HepG2 (cell line): ENCODE measurements at regions not wholly inside any gene's neighbourhood (a gene's known extent, or its start where the extent isn't known, plus 50 kb on each side); places are given as distances from the start of the nearest gene placed in this dataset.

ENCODE experiments used
- ATAC-seq: fragments of 200-7000 bp; cut with Tn5 transposase; 3 replicates; pipeline ENCODE4 v1.9.1; 2020; ENCODE audit warnings: mild to moderate bottlenecking, moderate library complexity
- BruUV-seq: library from RNA; stranded (reverse); fragments of 400-500 nt; replicated peaks from 2 replicates; lab custom pipeline; 2021; lab: Mats Ljungman, UMichigan
- CTCF ChIA-PET: fragments of 300-600 bp; formaldehyde crosslinking; extraction: SDS; loops from one replicate; lab custom pipeline; 2021; ENCODE audit warnings: low total read pairs, inconsistent platforms, low intra/inter-chr PET ratio; lab: Yijun Ruan, JAX
- POLR2A ChIA-PET: fragments of 350-600 bp; sonication (Branson Sonifier 250); formaldehyde crosslinking; loops from one replicate; lab custom pipeline; 2020; ENCODE audit warnings: antibody characterized with exemption, inconsistent platforms; lab: Yijun Ruan, JAX
- DNase-seq: peaks from one replicate; pipeline ENCODE4 v3.0.0-alpha.2; 2015; ENCODE audit warnings: low spot score
- FAIRE-seq: peaks from 3 replicates; lab custom pipeline; 2011; peaks lifted over from hg19 to GRCh38; lab: Jason Lieb, UNC
- H2AFZ ChIP-seq: one replicate; pipeline ENCODE4 v1.6.1; 2011; ENCODE audit warnings: low read length, inconsistent platforms
- H3K27ac ChIP-seq: fragments of 300-600 bp; 3 replicates; pipeline ENCODE4 v1.8.0; 2011; ENCODE audit warnings: mixed run types, mild to moderate bottlenecking, mixed read lengths, low read length, inconsistent platforms; ENCODE audit not compliant: insufficient read depth; ENCODE audit errors: extremely low read length
- H3K27me3 ChIP-seq, 2 experiments: fragments of 200-600 bp in 1 of 2; 2 replicates in 1 of 2; 3 replicates in 1 of 2; pipeline versions ENCODE4 v1.6.0 to v1.8.0; 2011; ENCODE audit warnings: low read length in 2 of 2, mild to moderate bottlenecking in 2 of 2, moderate library complexity in 2 of 2, inconsistent platforms in 1 of 2; ENCODE audit not compliant: insufficient read depth in 2 of 2, control insufficient read depth in 1 of 2
- H3K36me3 ChIP-seq, 2 experiments: fragments of 200-600 bp in 1 of 2; replicated peaks in 1 of 2; 2 replicates in 1 of 2; 3 replicates in 1 of 2; pipeline versions ENCODE4 v1.5.1 to v1.8.0; 2011; ENCODE audit warnings: low read length in 2 of 2, inconsistent platforms in 1 of 2; ENCODE audit not compliant: insufficient read depth in 2 of 2, control insufficient read depth in 1 of 2
- H3K4me1 ChIP-seq: 2 replicates; pipeline ENCODE4 v1.5.1; 2012; ENCODE audit warnings: low read length, inconsistent platforms; ENCODE audit not compliant: insufficient read depth
- H3K4me2 ChIP-seq: 2 replicates; pipeline ENCODE4 v1.6.0; 2011; ENCODE audit warnings: low read depth, low read length, inconsistent platforms
- H3K4me3 ChIP-seq, 3 experiments: fragments of 200-600 bp in 1 of 3; sonication (generic), shearing (Covaris generic) in 1 of 3; replicated peaks in 1 of 3; 2 replicates each; pipeline ENCODE4 v1.5.1; 2011 to 2016; ENCODE audit warnings: low read length in 3 of 3, inconsistent platforms in 2 of 3, low read depth in 2 of 3, mild to moderate bottlenecking in 2 of 3, control low read depth in 1 of 3, mixed read lengths in 1 of 3; ENCODE audit not compliant: insufficient read depth in 1 of 3
- H3K79me2 ChIP-seq: one replicate; pipeline ENCODE4 v1.6.1; 2011; ENCODE audit warnings: low read length, inconsistent platforms; ENCODE audit not compliant: insufficient read depth
- H3K9ac ChIP-seq: 2 replicates; pipeline ENCODE4 v1.6.0; 2011; ENCODE audit warnings: mild to moderate bottlenecking, low read depth, low read length, inconsistent platforms; ENCODE audit not compliant: insufficient read depth
- H3K9me3 ChIP-seq: 2 replicates; pipeline ENCODE4 v1.5.1; 2012; ENCODE audit warnings: mild to moderate bottlenecking, low read length
- H4K20me1 ChIP-seq: 2 replicates; pipeline ENCODE4 v1.6.0; 2011; ENCODE audit warnings: inconsistent platforms, mild to moderate bottlenecking, low read length, moderate library complexity; ENCODE audit not compliant: insufficient read depth
- BORCS8-MEF2B ChIP-seq: sonication (generic); formaldehyde crosslinking; IDR thresholded peaks from 2 replicates; pipeline ENCODE4 v1.8.0; 2022; ENCODE audit warnings: mild to moderate bottlenecking, missing genetic modification reagents
- HNRNPK ChIP-seq: fragments of 200-400 bp; formaldehyde crosslinking; IDR thresholded peaks from 2 replicates; pipeline ENCODE4 v1.6.1; 2018; ENCODE audit warnings: low read length, low read depth, moderate library complexity, mild to moderate bottlenecking; ENCODE audit not compliant: poor library complexity, severe bottlenecking
- NFYB ChIP-seq: sonication (generic); formaldehyde crosslinking; IDR thresholded peaks from 2 replicates; pipeline ENCODE4 v1.4.0; 2020; ENCODE audit warnings: missing genetic modification reagents
- PCBP2 ChIP-seq: fragments of 200-400 bp; formaldehyde crosslinking; optimal IDR thresholded peaks from 2 replicates; pipeline ENCODE3; 2018; ENCODE audit warnings: low read length, low read depth; ENCODE audit not compliant: poor library complexity, severe bottlenecking
- SIX4 ChIP-seq: sonication (generic); formaldehyde crosslinking; IDR thresholded peaks from 2 replicates; pipeline ENCODE4 v1.4.0; 2020; ENCODE audit warnings: missing genetic modification reagents
- SMC3 ChIP-seq: IDR thresholded peaks from 2 replicates; pipeline ENCODE4 v1.6.1; 2011; ENCODE audit warnings: low read length, improper control_type of control experiment
- SUZ12 ChIP-seq: fragments of 150-350 bp; IDR thresholded peaks from 2 replicates; pipeline ENCODE4 v1.6.1; 2014; ENCODE audit warnings: low read depth, low read length
- TARDBP ChIP-seq: sonication (generic); formaldehyde crosslinking; IDR thresholded peaks from 2 replicates; pipeline ENCODE4 v1.8.0; 2022; ENCODE audit warnings: mild to moderate bottlenecking, missing genetic modification reagents
- ZMYM3 ChIP-seq: sonication (generic); formaldehyde crosslinking; IDR thresholded peaks from 2 replicates; pipeline ENCODE4 v1.5.1; 2020; ENCODE audit warnings: mild to moderate bottlenecking, missing genetic modification reagents
- ZNF256 ChIP-seq: sonication (generic); formaldehyde crosslinking; conservative IDR thresholded peaks from 2 replicates; pipeline ENCODE4 v1.4.0; 2020; ENCODE audit warnings: missing genetic modification reagents
- WGBS: methylation state at CpG from one replicate; pipeline ENCODE4 v1.1.6; 2017; ENCODE audit warnings: low lambda C conversion rate; 5-methylcytosine and 5-hydroxymethylcytosine counted together
- in situ Hi-C: cut with HindIII; loops from 2 replicates; pipeline ENCODE4 v1.10.0; 2017; ENCODE audit warnings: low pct_unique_long_range_greater_than_20kb; ENCODE audit not compliant: extremely low pct_ligation_motif_present
- intact Hi-C: fragments of 100-400 bp; cut with micrococcal nuclease; formaldehyde crosslinking; loops from one replicate; pipeline ENCODE4 v1.10.0; 2022; ENCODE audit not compliant: unreplicated experiment
- TF ChIP-seq, protein P1 (sequence below): IDR thresholded peaks from 2 replicates; pipeline ENCODE4 v1.6.1; 2012; ENCODE audit warnings: inconsistent platforms
- TF ChIP-seq, protein P2 (sequence below): sonication (generic); formaldehyde crosslinking; conservative IDR thresholded peaks from 2 replicates; pipeline ENCODE4 v1.4.0; 2020; ENCODE audit warnings: mild to moderate bottlenecking, missing genetic modification reagents, moderate library complexity

DNA sequence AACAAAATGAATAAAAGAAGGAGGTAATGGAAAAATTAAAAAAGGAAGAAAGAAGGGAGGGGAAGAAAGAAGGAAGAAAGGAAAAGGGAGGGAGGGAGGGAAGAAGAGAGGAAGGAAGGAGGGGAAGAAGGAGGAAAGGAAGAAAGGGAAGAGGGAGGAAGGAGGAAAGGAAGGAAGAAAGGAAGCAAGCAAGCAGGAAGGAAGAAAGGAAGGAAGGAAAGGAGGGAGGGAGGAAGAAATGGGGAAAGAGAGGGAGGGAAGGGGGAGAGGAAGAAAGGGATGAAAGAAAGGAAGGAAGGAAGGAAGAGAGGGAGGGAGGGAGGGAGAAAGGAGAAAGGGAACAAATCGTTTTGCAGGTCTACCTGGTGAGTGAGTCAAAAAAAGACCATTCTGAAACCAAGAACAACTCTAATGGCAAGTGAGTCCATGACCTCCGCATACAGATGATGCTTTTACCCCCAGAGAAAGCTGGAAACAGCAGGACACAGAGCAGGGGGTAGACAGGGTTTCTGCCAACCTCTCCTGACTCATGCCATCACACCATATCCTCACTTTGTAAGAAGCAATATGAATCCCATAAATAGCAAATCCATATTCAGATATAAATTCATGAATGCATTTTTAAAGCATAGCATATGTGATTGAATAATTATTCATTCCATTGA, 1112.9 kb upstream of the AUTS2 start:
- Histone ChIP-seq H3K9me3 (peaks cover 13% of the 10 kb centered on the region), H3K4me1 (no peaks in the 10 kb centered on the region), H2AFZ (no peak overlapping the region), H3K27me3 (no peaks in the 10 kb centered on the region), H4K20me1 (no peaks in the 10 kb centered on the region), H3K27ac (no peak overlapping the region), H3K4me2 (no peak overlapping the region), H3K9ac (no peak overlapping the region), H3K79me2 (no peaks in the 10 kb centered on the region), H3K4me3 (no peak overlapping the region), H3K36me3 (no peaks in the 10 kb centered on the region)
- no peak for ATAC-seq
- ChIA-PET POLR2A (no interaction called here), CTCF (no interaction called here)
- no TSS peak for BruUV-seq
- 20% methylated on average over 2 of the region's 2 CpGs for WGBS
- intact Hi-C loops, result no loop called here
- no peak for FAIRE-seq
- DNase-seq, result no peak
- in situ Hi-C loops, result no loop called here
- TF ChIP-seq TARDBP, result no peak
- TF ChIP-seq SMC3, result no peak
- TF ChIP-seq PCBP2, result peak; percentile 67
- TF ChIP-seq HNRNPK, result peak; percentile 69

DNA sequence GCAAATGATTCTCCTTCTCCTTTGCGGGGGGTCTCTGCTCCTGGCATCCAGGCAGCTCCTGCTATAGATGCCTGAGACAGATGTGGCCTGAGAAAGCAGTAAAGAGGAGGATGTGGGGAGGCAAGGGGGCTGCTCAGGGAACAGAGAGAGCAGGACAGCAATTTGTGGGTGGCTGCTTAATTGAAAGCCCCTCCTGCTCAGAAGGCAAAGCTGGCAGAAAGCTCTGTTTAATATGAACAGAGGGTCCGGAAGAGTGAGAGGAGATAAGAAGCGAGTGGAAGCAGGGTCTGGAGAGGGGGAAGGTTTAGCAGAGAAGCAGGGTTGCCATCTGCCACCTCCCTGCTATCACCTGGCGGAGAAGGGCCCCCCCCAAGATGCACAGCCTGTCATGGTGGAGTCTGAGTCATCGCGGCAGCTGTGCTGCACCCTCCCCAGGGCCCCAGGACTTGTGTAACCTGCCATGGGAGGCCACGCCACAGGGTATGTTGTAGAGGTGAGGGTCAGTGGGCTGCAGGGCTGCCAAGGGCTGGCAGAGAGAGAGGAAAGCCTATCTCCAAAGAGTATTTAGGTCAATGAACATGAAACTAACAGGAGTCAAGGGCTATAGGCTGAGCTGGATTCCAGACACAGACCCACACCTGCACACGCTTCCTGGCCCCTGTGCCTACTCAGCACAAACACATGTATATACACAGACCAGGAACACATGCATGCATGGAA, 1109.8 kb upstream of the AUTS2 start:
- FAIRE-seq (no peak), DNase-seq (no peak), ATAC-seq (no peak)
- no peaks in the 10 kb centered on the region for H4K20me1 ChIP-seq
- BruUV-seq, result no TSS peak
- no peaks in the 10 kb centered on the region for H3K79me2 ChIP-seq
- H3K36me3 ChIP-seq, result no peaks in the 10 kb centered on the region
- no peak overlapping the region for H3K27ac ChIP-seq
- no peaks in the 10 kb centered on the region for H3K27me3 ChIP-seq
- H3K4me2 ChIP-seq, result no peak overlapping the region
- no peaks in the 10 kb centered on the region for H3K4me1 ChIP-seq
- 29% methylated on average over 8 of the region's 8 CpGs for WGBS
- in situ Hi-C loops, result no loop called here
- POLR2A ChIA-PET, result no interaction called here
- peaks cover 42% of the 10 kb centered on the region for H3K9me3 ChIP-seq
- H3K9ac ChIP-seq, result no peak overlapping the region
- no peak overlapping the region for H2AFZ ChIP-seq
- no peak overlapping the region for H3K4me3 ChIP-seq
- CTCF ChIA-PET, result no interaction called here
- intact Hi-C loops, result no loop called here
- TF ChIP-seq, protein P1, sequence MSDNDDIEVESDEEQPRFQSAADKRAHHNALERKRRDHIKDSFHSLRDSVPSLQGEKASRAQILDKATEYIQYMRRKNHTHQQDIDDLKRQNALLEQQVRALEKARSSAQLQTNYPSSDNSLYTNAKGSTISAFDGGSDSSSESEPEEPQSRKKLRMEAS, result no peak
- TF ChIP-seq NFYB (CRISPR knock-in tag) (no peak), ZMYM3 (CRISPR knock-in tag) (no peak), BORCS8-MEF2B (CRISPR knock-in tag) (no peak), SIX4 (no peak), ZNF256 (CRISPR knock-in tag) (no peak), SUZ12 (no peak)
- TF ChIP-seq, protein P2, sequence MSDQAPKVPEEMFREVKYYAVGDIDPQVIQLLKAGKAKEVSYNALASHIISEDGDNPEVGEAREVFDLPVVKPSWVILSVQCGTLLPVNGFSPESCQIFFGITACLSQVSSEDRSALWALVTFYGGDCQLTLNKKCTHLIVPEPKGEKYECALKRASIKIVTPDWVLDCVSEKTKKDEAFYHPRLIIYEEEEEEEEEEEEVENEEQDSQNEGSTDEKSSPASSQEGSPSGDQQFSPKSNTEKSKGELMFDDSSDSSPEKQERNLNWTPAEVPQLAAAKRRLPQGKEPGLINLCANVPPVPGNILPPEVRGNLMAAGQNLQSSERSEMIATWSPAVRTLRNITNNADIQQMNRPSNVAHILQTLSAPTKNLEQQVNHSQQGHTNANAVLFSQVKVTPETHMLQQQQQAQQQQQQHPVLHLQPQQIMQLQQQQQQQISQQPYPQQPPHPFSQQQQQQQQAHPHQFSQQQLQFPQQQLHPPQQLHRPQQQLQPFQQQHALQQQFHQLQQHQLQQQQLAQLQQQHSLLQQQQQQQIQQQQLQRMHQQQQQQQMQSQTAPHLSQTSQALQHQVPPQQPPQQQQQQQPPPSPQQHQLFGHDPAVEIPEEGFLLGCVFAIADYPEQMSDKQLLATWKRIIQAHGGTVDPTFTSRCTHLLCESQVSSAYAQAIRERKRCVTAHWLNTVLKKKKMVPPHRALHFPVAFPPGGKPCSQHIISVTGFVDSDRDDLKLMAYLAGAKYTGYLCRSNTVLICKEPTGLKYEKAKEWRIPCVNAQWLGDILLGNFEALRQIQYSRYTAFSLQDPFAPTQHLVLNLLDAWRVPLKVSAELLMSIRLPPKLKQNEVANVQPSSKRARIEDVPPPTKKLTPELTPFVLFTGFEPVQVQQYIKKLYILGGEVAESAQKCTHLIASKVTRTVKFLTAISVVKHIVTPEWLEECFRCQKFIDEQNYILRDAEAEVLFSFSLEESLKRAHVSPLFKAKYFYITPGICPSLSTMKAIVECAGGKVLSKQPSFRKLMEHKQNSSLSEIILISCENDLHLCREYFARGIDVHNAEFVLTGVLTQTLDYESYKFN (CRISPR knock-in tag), result no peak
